ENCODE measurements at regions not wholly inside any gene's neighbourhood (a gene's known extent, or its start where the extent isn't known, plus 50 kb on each side); places are given as distances from the start of the nearest gene placed in this dataset.
A peak's percentile ranks its signal among the peaks of the same experiment; 100 is the strongest.
"Not testable (repeated sequence)": the region's sequence is repeated elsewhere in the genome, so short reads cannot be mapped to it uniquely, and the experiment has no call there.

GRCh38 chr3:194870394-194871110 is 184.9 kb downstream of the FAM43A start:
- Mint-ChIP-seq H3K4me1 (ENCODE audit: low read depth, unreplicated experiment) (peaks cover 38% of the 10 kb centered on the region), H3K27ac (ENCODE audit: unreplicated experiment) (peak overlapping the region; percentile 12), H3K27me3 (ENCODE audit: unreplicated experiment) (peaks cover 7% of the 10 kb centered on the region), H3K9me3 (ENCODE audit: unreplicated experiment) (peaks cover 3% of the 10 kb centered on the region), H3K4me3 (ENCODE audit: unreplicated experiment) (no peak overlapping the region), H3K36me3 (ENCODE audit: unreplicated experiment) (peaks cover 5% of the 10 kb centered on the region)
- no peak for DNase-seq
- TF ChIP-seq CTCF (IDR thresholded peaks at IDR 0.05; ENCODE audit: partially characterized antibody, unreplicated experiment): no peak

- Mint-ChIP-seq H3K36me3 (ENCODE audit: unreplicated experiment) (peaks cover 5% of the 10 kb centered on the region), H3K9me3 (ENCODE audit: unreplicated experiment) (peaks cover 9% of the 10 kb centered on the region), H3K27ac (ENCODE audit: unreplicated experiment) (peak overlapping the region; percentile 88), H3K27me3 (ENCODE audit: unreplicated experiment) (peaks cover 7% of the 10 kb centered on the region), H3K4me1 (ENCODE audit: low read depth, unreplicated experiment) (peaks cover 45% of the 10 kb centered on the region), H3K4me3 (ENCODE audit: unreplicated experiment) (peak overlapping the region; percentile 49)
- DNase-seq: peak; percentile 66
- TF ChIP-seq CTCF (IDR thresholded peaks at IDR 0.05; ENCODE audit: partially characterized antibody, unreplicated experiment): no peak
These were observed 185.6 kb downstream of the FAM43A start for GRCh38 chr3:194871143-194871863.

DNA sequence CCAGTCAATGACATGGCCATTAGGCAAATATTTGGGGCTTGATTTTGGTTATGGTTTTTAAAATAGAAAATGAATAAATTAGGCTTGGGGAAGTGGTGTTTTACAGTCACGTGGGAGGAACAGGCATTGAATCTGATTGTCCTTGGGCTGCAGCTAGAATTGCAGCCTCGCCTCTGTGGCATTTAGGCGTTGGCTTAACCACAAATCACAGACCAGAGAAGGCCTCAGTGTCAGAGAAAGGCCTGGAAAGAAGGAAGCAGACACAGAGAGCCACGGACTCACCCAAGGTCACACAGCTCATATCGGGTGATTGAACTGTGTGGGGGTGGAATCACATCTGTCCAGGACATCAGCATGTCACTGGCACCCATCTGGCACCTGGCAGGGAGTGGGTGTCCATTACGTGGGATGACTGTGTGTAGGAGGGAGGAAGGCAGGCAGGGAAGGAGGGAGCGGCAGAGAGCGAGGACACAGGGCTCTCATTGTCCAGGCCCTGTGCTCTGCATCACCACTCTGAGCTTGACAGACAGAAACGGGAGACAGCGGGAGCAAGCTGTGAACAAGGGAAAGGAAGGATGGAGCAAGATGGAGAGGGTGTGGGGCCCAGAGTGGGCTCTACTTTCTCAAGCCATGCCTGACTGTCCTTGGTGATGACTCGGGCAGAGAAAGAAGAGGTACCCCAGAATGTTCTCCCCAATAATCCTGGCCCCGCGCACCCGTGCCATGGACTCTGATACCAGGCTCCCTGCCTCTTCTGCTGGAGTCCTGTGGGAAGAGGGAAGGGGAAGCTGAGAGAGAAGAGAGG is 186.4 kb downstream of the FAM43A start:
- peaks cover 50% of the 10 kb centered on the region for H3K4me1 Mint-ChIP-seq (ENCODE audit: low read depth, unreplicated experiment)
- peak overlapping the region; percentile 49 for H3K4me3 Mint-ChIP-seq (ENCODE audit: unreplicated experiment)
- DNase-seq: no peak
- TF ChIP-seq CTCF (IDR thresholded peaks at IDR 0.05; ENCODE audit: partially characterized antibody, unreplicated experiment): no peak
- peaks cover 7% of the 10 kb centered on the region for H3K27me3 Mint-ChIP-seq (ENCODE audit: unreplicated experiment)
- H3K9me3 Mint-ChIP-seq (ENCODE audit: unreplicated experiment): peaks cover 9% of the 10 kb centered on the region
- peaks cover 5% of the 10 kb centered on the region for H3K36me3 Mint-ChIP-seq (ENCODE audit: unreplicated experiment)
- H3K27ac Mint-ChIP-seq (ENCODE audit: unreplicated experiment): peak overlapping the region; percentile 88

- peaks cover 9% of the 10 kb centered on the region for H3K9me3 Mint-ChIP-seq (ENCODE audit: unreplicated experiment)
- no peak overlapping the region for H3K4me3 Mint-ChIP-seq (ENCODE audit: unreplicated experiment)
- H3K27me3 Mint-ChIP-seq (ENCODE audit: unreplicated experiment): peaks cover 9% of the 10 kb centered on the region
- TF ChIP-seq CTCF (IDR thresholded peaks at IDR 0.05; ENCODE audit: partially characterized antibody, unreplicated experiment): no peak
- H3K36me3 Mint-ChIP-seq (ENCODE audit: unreplicated experiment): peaks cover 5% of the 10 kb centered on the region
- peak overlapping the region; percentile 88 for H3K27ac Mint-ChIP-seq (ENCODE audit: unreplicated experiment)
- DNase-seq: no peak
- H3K4me1 Mint-ChIP-seq (ENCODE audit: low read depth, unreplicated experiment): peaks cover 55% of the 10 kb centered on the region
These were observed 186.9 kb downstream of the FAM43A start for GRCh38 chr3:194872669-194872977.

- not testable (repeated sequence) for H3K27ac Mint-ChIP-seq (ENCODE audit: unreplicated experiment); H3K4me3 Mint-ChIP-seq (ENCODE audit: unreplicated experiment); DNase-seq; H3K36me3 Mint-ChIP-seq (ENCODE audit: unreplicated experiment); H3K9me3 Mint-ChIP-seq (ENCODE audit: unreplicated experiment)
- peaks cover 12% of the 10 kb centered on the region for H3K27me3 Mint-ChIP-seq (ENCODE audit: unreplicated experiment)
- peaks cover 60% of the 10 kb centered on the region for H3K4me1 Mint-ChIP-seq (ENCODE audit: low read depth, unreplicated experiment)
These were observed 187.8 kb downstream of the FAM43A start for GRCh38 chr3:194873474-194873873.

Measured in glutamatergic neuron (in vitro differentiated cells).